HepG2 (cell line): ENCODE measurements at regions not wholly inside any gene's neighbourhood (a gene's known extent, or its start where the extent isn't known, plus 50 kb on each side); places are given as distances from the start of the nearest gene placed in this dataset.

Source experiments
- ARID4A ChIP-seq: sonication (generic); formaldehyde crosslinking; IDR thresholded peaks from 2 replicates; pipeline ENCODE4 v1.5.0; 2020; ENCODE audit warnings: mild to moderate bottlenecking, missing genetic modification reagents, borderline replicate concordance
- JARID2 ChIP-seq: sonication (generic); formaldehyde crosslinking; IDR thresholded peaks from 2 replicates; pipeline ENCODE4 v1.8.1; 2023; ENCODE audit warnings: missing genetic modification reagents, inconsistent platforms; ENCODE audit not compliant: insufficient replicate concordance
- SNAPC5 ChIP-seq: sonication (generic); formaldehyde crosslinking; IDR thresholded peaks from 2 replicates; pipeline ENCODE4 v1.8.1; 2023; ENCODE audit warnings: mild to moderate bottlenecking, missing genetic modification reagents, borderline replicate concordance
- ZBTB49 ChIP-seq: sonication (generic); formaldehyde crosslinking; IDR thresholded peaks from 2 replicates; pipeline ENCODE4 v1.4.0; 2020; ENCODE audit warnings: missing genetic modification reagents, borderline replicate concordance
- ZNF564 ChIP-seq: sonication (generic); formaldehyde crosslinking; IDR thresholded peaks from 2 replicates; pipeline ENCODE4 v1.8.1; 2023; ENCODE audit warnings: mild to moderate bottlenecking, missing genetic modification reagents
- ZNF569 ChIP-seq: sonication (generic); formaldehyde crosslinking; IDR thresholded peaks from 2 replicates; pipeline ENCODE4 v1.5.0; 2020; ENCODE audit warnings: mild to moderate bottlenecking, missing genetic modification reagents, moderate library complexity, borderline replicate concordance

- TF ChIP-seq ARID4A (no peak), ZNF564 (CRISPR knock-in tag) (no peak), SNAPC5 (CRISPR knock-in tag) (no peak), ZNF569 (CRISPR knock-in tag) (no peak), JARID2 (CRISPR knock-in tag) (no peak), ZBTB49 (CRISPR knock-in tag) (no peak)
These were observed 1109.8 kb upstream of the AUTS2 start (continued) for GRCh38 chr7:68488341-68489060.
